Glomerular visceral epithelial cell (primary cell): ENCODE measurements at regions not wholly inside any gene's neighbourhood (a gene's known extent, or its start where the extent isn't known, plus 50 kb on each side); places are given as distances from the start of the nearest gene placed in this dataset.

Experiments used
- DNase-seq: peaks from one replicate; pipeline ENCODE4 v3.0.0-alpha.2; 2016; ENCODE audit errors: extremely low spot score

DNA sequence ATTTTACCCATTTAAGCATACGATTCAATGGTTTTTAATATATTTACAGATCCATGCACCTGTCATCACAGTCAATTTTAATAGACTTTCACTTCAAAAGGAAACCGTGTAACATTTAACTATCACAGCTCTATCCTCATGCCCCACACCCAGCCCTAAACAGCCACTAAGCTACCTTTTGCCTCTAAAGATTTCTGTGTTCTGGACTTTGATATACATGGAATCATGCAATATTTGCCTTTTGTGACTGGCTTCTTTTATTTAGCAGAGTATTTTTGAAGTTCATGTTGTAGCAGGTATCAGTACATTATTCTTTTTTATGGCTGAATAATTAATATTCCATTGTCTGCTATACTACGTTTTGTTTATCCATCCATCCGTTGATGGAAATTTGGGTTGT, 50.3 kb upstream of the STX16 start:
- DNase-seq, result no peak

DNA sequence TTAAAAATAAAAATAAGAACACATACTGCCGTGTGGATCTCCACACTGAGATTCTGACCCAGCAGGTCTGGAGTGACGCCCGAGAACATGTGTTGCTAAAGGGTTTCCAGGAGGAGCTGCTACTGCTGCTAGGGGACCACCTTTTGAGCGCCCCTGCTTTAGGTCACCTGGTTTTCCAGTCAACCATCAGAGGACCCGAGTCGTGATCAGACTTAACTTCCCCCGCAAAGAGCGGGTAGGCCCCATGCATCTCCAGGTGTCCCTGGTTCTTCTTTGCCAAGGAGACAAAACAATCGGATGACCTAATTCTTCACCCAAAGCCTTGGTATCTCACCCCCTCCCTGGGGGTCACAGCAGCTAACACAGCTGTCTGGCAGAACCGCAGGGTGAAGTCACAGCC, 51.1 kb upstream of the STX16 start:
- no peak for DNase-seq

DNA sequence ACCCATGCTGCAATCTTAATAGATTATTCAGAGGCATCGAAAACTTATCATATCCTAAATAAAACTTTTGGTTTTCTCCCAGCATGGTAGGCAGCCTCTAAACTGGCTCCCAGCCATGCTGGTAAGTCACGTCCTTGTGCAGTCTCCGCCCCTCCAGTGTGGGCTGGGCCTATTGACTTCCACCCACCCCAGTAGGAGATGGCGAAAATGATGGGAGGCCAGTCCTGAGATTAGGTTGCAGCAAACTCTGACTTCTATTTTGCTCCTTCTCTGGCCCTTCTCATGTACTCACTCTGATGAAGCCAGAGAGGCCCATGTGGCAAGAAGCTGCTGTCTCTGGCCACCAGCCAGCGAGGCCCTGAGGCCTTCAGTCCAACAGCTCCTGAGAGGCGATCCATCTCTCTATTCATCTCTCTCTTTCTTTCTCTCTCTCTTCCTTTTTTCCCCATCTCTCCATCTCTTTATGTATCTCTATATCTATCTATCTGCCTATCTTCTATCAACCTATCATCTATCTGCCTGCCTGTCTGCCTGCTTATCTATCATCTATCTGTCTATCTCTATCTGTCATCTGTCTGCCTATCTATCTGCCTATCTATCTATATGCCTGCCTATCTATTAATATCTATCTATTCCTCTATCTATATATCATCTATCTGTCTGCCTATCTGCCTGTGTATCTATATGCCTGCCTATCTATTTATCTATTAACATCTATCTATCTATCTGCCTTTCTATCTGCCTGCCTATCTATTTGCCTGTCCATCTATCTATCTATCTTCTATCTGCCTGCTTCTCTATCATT, 52.7 kb upstream of the STX16 start:
- DNase-seq, result no peak

DNA sequence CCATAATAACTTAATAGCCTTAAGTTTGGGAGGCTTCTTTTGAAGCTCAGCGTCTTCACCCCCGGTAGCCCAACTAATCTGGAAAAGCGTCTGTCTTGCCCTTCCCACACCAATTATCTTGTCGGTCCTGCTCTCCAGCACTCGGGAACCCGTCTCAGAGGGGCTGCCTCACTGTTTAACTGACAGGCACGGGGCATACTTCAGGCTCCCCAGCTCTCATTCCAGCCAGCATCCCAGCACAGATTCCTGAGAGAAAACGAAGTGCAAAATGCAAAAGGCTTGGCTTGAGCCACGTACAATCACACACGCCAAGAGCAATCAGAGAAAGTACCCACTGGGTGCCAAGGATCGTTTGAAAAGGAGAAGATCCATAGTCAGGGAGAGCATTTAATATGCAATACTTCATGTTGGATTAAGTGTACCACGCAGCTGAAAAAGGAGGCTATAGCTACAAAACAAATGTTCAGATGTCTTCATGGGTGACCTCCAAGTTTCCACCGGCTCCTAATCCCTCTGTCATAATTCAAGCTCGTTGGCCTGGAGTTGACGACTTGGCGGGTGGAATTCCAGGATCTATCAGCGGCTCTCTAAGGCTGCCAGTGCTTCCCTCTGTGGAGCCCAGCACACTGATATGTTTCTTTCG, 53.7 kb upstream of the STX16 start:
- DNase-seq, result no peak

DNA sequence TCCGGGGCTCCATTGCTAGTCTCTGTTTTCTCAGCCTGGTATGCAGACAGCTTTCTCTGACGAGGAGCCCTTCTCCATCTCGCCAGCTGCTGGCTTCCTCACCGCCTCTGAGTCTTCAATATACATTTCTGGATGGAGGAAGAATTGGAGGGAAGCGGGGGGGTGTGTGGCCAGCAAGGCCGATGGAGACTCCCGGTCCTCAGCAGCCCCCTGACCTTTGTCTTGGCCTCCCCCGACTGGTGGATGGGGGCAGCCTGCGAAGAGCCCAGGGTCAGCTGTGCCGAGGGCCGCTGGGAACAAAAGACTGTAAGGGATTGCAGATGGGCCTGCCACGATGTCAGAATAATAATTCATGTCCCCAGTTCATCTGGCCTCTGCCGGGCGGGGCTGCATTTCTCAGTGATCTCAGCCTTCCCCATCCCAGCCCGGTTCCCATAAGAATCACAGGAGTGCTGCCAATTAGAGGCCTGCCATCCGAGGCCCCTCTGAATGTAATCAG, 54.3 kb upstream of the STX16 start:
- no peak for DNase-seq

DNA sequence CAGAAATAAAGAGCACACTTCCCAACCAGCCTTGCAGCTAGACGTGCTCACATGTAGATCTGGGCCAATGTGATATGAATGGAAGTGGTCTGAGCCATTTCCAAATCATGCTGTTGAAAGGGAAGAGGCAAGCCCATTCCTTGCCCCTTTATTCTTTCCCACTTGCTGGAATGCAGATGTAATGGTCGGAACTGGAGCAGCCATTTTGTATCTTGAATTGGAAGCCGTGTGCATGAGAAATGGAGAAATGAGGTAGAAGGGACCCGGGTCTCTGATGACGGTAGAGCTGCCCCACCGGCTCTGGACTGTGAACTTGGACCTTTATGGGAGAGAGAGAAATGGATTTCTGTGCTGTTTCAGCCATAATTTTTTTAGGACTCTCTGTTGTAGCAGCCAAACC, 54.8 kb upstream of the STX16 start:
- no peak for DNase-seq

DNA sequence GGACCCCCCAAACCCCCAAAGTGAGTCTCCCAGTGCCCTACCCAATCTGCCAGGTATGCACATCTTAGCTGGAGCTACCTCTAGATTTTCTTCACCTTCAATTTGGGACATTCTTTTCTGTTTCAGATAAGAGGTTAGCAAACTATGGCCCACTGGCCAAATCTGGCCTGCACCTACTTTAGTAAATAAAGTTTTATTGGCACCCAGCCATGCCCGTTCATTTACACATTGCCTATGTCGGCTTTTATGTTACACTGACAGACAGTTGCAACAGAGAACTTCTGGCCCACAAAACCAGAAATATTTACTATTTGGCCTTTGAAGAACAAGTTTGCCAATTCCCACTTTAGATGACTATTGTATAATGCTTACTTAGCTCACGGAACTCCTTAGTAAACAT, 55.9 kb upstream of the STX16 start:
- no peak for DNase-seq

DNA sequence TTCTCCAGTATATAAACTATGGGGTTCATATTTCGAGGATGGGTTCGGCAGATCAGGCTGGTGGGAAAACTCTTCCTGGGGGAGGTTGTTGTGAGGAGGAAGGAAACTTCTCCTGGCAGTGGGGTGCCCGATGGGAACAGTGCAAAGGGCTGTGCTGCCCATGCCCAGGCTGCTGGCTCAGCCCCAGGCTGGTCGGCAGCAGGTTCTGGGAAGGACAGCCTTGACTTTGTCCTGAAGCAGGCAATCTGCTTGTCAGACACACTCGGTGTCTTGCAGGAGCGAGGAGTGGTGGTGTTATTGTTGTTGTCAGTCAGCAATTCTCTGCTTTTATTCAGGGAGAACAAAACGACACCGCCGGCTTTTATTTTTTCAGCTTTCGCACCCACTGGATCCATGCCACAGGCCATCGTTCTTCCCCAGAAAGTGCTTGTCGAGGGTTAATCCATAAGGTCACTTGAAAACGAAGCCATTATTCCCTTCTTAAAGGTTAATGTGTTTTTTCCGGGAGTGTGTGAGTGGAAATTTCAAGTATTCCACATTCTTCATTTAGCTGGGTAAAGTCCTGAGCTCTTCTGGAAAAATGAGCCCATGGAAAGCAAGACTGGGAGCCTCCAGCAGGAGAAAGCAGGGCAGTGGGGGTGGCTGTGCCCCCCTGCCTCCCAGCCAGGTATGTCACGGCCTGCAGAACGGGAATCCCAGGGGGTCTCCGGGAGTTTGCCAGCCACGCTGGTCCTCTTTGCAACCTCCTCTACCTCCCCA, 57.0 kb upstream of the STX16 start:
- no peak for DNase-seq

DNA sequence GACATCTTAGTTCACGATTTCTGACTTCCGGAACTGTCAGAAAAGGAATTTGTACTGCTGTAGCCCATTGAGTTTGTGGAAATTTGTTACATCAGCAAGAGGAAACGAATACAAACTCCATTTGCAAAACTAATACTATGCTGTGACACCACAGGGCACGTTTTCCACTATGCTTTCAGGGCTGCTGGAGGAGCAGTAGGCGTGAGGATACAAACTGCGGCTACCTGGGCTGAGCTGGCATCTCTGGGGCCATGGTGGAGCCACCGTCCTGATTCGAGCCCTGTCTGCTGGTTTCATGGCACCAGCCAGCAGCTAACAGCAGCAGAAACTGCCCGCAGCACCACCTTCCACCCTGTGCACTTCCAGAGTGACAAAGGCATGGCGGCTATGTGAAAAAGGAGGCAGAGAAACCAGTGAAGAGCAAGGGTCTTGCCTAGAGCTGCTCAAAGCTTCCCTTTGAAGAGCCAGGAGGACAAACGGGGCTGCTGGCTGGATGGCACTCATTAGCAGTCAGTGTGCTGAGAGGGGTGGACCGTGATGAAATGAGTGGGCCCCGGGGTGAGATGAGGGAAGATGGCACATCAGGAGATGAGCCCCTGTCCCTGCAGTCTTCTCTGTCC, 58.9 kb upstream of the STX16 start:
- DNase-seq, result no peak

DNA sequence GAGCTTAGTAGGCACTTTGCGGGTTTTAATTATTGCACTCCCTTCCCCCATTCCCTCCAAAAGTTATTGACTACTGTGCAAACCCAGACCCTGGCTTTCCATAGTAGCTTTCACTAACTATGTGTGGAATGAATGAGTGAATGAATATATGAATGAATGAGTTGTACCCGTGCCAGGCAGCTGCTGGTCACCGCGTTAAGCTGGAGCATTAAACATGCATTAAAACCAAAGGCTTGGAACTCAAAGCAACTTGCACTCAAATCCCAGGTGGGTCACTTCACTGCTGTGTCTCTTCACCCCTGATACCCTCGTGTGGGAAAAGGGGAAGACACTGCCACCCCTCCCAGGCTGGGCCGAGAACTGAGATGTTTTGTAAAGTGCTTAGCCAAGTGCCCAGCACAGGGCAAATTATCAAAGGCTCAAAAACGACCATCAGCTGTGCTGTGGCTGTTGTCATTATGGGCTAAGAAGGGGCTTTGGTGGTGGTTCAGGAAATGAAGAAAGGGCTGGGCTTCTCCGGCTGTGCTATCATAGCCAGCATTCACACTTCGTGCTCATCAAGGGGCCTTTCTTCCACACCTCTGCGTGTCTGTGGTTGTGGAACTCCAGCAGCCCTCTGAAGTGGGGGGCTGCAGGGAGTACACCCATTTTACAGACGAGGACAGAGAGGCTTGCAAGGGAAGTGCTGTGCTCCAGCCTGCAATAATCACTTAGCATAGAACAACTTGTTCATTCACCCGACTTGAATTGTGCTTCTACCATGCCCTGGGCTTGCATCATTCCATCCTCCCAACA, 60.2 kb upstream of the STX16 start:
- no peak for DNase-seq

DNA sequence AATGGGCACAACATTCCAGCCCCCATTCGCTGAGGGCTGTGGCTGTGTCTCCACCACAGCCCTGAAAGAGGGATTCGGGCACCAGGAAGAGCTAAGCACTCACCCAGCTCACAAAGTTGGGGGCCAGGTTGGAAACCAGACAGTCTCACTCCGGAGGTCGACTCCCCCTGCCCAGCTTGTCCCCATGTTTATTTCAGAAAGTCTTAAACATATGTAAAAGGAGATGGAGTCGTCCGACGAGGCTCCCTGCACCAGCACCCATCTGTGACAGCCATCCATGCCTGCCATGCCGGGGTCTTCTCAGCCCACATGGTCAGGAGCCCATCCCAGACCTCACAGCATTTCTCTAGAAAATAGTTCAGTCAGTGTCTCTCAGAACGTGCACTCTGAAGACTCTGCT, 63.6 kb upstream of the STX16 start:
- no peak for DNase-seq

DNA sequence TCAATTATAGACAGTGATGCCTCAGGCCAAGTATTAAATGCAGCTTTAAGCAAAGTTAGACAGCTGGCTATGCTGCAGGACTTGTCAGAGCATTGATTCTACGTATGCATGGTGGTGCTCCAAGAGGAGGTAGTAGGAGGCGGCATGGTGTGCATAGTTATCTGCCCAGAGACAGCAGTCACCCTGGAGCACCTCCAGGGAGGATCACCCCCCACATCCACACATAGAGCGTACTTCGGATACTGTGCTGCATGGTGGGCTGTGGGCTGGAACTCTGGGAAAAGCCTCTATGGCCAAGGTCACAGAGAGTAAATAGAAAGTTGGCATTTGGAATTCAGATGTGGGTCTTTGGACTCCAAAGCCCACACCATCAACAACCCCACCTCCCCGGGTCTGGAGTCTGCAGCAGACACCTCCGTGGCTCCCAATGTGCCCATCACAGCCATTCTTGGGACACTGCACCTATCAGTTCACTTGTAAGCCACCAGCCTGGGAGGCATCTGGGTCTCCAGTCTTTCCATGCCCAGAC, 64.5 kb upstream of the STX16 start:
- no peak for DNase-seq

DNA sequence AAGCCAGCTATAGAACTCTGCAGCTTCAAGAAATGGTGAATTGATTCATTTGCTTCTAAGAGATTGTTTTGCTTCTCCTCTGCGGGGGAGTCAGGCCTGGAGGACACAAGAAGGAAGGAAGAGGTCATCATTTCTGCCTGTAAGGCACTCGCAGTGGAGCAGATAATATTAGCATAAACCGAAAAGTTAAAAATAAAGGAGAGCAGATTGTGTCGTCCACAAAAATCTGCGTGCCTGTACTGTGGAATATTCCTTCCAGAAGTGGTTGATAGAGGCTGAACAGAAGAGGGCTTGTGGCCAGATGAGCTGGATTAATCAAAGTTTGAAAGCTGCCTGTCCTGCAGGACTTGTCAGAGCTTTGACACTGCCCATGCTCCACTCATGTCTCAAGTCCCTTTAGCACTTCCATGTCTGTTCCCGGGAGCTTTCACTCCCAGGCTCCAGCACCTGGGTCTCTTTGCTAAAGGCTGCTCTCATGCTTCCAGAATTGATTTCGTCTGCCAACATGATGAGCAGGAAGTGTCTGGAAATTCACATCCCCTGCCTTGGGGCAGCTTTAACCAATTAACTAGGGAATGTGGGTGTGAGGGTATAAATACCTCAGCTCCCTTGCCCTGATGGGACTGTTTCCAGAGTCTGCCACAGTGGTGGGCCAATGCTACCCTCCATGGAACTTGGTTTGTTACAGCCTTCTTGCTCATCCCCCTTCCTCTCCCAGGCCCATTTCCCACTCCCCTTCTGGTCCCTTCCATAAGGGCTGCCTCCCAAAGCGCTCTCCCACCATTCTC, 65.1 kb upstream of the STX16 start:
- no peak for DNase-seq

DNA sequence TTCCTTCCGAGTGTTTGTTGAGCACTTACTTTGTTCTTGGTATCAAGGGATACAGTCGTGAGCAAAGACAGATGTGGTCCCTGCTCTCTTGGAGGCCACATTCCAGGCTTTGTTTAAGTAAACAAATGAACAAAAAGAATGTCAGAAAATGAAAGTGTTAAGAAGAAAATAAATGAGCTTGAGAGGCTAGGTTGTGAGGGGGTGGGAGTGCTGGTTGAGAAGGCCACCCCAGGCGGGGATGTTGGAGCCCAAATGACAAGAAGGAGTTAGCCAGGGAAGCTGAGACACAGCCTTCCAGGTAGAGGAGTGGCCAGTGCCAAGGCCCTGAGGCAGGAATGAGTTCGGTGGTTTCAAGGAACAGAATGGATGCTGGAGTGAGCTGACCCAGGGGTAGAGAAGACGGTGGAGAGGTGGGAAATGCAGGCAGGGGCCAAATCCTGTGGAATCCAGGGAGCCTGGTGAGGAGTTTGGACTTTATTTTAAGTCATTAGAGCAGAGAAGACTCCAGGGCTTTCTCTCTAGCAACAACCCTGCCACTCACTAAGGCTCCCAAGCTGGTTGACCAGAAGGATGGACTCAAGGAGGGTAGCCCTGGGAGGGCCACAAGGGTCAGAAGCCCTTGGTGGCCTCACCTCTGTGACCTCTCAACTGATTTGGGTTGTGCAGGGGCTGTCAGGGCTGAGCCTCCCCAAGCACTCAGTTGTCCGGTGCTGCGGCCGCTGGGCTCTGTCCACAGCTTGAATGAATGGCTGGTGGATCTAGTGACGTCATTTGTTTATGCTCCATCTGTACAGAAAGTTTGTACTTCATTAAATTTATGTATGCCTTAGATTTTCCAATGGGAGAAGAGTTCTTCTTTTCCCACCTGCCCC, 66.0 kb upstream of the STX16 start:
- DNase-seq, result no peak

DNA sequence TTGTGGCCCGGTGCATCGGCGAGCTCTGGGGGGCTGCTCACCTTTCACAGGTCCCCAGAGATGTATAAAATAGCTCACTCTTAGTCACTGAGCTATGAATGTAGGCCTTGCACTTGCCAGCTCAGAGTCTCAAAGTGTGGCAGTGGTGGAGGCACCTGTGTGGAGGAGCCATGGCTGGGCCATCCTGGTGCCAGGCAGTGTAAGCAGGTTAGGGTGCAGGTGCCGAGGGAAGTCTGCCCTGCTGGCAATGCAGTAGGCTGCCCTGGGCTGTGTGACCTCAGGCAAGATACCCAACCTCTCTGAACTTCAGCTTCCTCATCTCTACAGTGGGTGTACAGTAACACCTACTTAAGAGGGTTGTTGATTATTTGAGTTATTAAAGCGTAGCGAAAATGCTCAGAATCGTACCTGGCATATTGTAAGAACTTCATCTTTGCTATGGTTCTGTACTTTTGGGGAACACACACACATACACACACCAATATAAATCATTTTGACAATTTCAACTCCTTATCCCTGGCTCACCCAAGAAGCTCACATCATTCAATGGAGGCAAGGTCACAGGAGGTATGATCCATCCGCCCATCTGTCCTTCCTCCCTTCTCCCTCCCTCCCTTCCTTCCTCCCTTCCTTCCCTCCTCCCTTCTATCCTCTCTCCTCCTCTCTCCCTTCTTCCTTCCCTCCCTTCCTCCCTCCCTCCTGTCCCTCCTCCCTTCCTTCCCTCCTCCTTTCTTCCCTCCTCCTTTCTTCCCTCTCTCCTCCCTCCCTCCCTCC, 66.8 kb upstream of the STX16 start:
- DNase-seq, result no peak

DNA sequence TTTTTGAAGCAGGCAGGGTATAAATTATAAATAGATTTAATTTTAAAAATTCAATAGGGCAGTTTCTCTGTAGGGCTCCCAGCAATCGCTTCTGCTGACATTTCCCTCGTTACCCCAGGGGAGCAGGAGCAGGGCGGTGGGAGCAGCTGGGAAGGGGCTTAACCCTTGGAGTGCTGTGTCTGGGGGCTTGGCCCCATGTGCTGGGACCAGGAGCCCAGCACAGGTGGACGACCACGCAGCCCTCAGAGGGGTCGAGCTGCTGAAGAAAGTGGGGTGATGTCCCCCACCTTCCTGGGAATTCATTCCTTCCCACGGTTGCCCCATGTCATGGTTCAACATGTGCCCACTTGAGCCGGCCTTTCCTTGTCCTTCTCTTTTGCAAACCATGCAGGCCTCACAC, 67.5 kb upstream of the STX16 start:
- no peak for DNase-seq

DNA sequence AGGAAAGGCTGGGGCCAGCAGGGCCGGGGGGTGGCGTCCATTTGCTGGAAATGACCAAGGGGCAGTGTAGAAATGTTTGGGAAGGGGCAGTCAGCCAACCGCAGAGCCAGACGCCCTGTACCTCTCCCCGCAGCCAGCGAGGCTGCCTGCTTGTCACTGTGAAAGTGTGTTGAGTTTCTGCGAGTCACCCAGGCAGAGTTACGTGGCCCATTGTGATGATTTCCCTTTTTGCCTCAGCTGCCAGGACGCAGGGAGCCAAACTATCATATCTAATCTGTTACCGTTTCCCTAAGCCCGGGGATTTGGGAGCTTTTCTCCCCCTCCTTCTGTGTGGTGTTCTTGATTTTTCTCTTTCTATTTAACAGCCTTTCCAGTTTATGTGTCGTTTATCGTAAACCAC, 67.9 kb upstream of the STX16 start:
- DNase-seq, result no peak

DNA sequence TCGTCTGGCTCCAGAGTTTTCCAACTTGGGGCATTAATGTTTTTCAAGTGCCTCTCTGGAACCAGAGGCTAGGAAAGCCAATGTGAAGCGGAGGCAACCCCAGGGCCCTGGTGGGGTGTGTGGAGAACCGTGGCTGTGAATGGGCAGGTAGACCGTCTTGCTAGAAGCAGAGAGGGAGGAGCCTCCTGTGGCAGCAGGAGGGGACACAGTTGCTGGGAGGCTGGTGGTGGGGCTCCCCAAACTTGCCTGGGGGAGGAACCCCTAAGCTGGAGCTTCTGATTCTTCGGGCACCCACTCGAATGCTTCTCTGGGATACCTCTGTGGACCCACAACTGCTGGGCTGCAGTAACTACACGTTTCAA, 65.3 kb upstream of the APCDD1L start:
- no peak for DNase-seq
